ENCODE measurements at regions not wholly inside any gene's neighbourhood (a gene's known extent, or its start where the extent isn't known, plus 50 kb on each side); places are given as distances from the start of the nearest gene placed in this dataset.
"Not testable (repeated sequence)": the region's sequence is repeated elsewhere in the genome, so short reads cannot be mapped to it uniquely, and the experiment has no call there.

DNA sequence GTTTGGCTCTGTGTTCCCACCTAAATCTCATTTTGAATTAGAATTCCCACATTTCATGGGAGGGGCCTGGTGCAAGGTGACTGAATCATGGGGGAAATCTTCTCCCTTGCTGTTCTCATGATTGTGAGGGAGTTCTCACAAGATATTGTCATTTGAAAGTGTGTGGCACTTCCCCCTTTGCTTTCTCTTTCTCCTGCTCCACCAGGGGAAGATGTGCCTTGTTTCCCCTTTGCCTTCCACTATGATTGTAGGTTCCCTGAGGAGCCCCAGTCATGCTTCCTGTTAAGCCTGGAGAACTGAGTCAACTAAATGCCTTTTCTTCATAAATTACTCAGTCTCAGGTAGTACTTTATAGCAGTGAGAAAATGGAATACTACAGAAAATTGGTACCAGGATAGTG, 157.2 kb upstream of the TPRG1 start:
- ATAC-seq: no peak
- no peaks in the 10 kb centered on the region for H3K27me3 ChIP-seq
- H3K4me3 ChIP-seq: no peak overlapping the region
- intact Hi-C loops (cut with DNase I): no loop called here
- no peak overlapping the region for H3K27ac ChIP-seq
- DNase-seq: no peak
- TF ChIP-seq, protein P1, sequence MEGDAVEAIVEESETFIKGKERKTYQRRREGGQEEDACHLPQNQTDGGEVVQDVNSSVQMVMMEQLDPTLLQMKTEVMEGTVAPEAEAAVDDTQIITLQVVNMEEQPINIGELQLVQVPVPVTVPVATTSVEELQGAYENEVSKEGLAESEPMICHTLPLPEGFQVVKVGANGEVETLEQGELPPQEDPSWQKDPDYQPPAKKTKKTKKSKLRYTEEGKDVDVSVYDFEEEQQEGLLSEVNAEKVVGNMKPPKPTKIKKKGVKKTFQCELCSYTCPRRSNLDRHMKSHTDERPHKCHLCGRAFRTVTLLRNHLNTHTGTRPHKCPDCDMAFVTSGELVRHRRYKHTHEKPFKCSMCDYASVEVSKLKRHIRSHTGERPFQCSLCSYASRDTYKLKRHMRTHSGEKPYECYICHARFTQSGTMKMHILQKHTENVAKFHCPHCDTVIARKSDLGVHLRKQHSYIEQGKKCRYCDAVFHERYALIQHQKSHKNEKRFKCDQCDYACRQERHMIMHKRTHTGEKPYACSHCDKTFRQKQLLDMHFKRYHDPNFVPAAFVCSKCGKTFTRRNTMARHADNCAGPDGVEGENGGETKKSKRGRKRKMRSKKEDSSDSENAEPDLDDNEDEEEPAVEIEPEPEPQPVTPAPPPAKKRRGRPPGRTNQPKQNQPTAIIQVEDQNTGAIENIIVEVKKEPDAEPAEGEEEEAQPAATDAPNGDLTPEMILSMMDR (IDR thresholded peaks at IDR 0.05): no peak
- TF ChIP-seq POLR2A (IDR thresholded peaks at IDR 0.05): no peak
- H3K36me3 ChIP-seq: no peaks in the 10 kb centered on the region
- H3K4me1 ChIP-seq: no peaks in the 10 kb centered on the region
- H3K9me3 ChIP-seq: peaks cover 0 to 19% (median 0%) of the 10 kb centered on the region in 12 donors

DNA sequence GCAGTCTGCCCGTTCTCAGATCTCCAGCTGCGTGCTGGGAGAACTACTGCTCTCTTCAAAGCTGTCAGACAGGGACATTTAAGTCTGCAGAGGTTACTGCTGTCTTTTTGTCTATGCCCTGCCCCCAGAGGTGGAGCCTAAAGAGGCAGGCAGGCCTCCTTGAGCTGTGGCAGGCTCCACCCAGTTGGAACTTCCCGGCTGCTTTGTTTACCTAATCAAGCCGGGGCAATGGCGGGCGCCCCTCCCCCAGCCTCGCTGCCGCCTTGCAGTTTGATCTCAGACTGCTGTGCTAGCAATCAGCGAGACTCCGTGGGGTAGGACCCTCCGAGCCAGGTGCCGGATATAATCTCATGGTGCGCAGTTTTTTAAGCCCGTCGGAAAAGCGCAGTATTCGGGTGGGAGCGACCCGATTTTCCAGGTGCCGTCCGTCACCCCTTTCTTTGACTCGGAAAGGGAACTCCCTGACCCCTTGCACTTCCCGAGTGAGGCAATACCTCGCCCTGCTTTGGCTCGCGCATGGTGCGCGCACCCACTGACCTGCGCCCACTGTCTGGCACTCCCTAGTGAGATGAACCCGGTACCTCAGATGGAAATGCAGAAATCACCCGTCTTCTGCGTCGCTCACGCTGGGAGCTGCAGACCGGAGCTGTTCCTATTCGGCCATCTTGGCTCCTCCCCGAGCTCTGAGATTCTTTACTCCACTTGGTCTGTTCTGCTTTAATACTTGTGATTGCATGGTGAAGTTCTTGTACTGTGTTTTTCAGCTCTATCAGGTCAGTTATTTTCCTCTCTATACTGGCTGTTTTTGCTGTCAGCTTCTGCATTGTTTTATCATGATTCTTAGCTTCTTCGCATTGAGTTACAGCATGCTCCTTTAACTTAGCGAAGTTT, 148.9 kb upstream of the TPRG1 start:
- intact Hi-C loops (cut with DNase I); DNase-seq; H3K4me1 ChIP-seq; H3K27ac ChIP-seq; H3K36me3 ChIP-seq; ATAC-seq; H3K27me3 ChIP-seq; H3K9me3 ChIP-seq: not testable (repeated sequence)
- WGBS, 4 donors: 75 to 84% (median 78%) methylated on average over 34 to 37 of the region's 39 CpGs
- H3K4me3 ChIP-seq: peak overlapping the region in 1 of 12 donors; percentile 5

DNA sequence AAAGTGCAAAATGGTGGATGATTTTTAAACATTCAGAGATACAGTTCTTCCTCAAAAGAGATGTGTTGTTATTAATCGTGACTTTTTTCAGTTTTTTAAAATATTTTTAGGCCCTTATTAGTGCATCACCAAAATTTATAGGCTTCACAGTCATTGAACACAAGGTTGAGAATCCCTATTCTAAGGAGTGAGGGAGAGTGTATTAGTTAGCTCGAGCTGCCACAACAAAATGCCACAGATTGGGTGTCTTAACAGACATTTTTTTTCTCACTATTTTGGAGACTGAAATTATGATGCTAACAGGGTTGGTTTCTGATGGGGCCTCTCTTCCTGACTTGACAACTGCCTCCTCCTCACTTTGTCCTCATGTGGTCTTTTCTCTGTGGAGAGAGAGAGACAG, 145.9 kb upstream of the TPRG1 start:
- no peaks in the 10 kb centered on the region for H3K9me3 ChIP-seq
- H3K27me3 ChIP-seq: no peaks in the 10 kb centered on the region
- DNase-seq (no peak), ATAC-seq (no peak)
- H3K4me3 ChIP-seq: no peak overlapping the region
- TF ChIP-seq, protein P1 (IDR thresholded peaks at IDR 0.05): no peak
- TF ChIP-seq POLR2A (IDR thresholded peaks at IDR 0.05): no peak
- WGBS, 4 donors: 80 to 89% (median 87%) methylated on average over 2 of the region's 2 CpGs
- intact Hi-C loops (cut with DNase I): no loop called here
- no peak overlapping the region for H3K27ac ChIP-seq
- H3K4me1 ChIP-seq: no peaks in the 10 kb centered on the region
- H3K36me3 ChIP-seq: no peaks in the 10 kb centered on the region

DNA sequence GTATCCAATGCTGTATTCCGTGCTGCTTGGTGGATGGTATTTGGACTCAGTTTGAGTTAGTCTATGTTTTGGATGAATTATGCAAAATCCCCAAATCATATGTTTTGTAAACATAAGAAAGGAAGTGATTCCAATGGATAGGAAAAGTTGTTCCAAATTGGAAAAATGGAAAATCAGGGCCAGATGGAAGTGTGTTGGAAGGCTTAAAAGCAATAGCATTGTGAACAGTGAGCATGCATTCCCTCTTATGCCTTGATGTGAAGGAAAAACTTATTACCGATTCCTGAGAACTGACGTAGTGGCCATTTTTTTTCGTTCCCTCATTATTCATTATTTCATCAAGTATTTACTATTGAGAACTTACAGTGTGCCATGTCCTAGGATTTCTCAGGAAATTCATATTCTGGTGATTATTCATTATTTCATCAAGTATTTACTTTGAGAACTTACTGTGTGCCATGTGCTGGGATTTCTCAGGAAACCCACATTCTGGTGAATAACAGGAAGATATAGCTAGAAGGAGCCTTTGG, 144.1 kb upstream of the TPRG1 start:
- Histone ChIP-seq H3K36me3 (no peaks in the 10 kb centered on the region), H3K27me3 (no peaks in the 10 kb centered on the region), H3K9me3 (no peaks in the 10 kb centered on the region), H3K27ac (no peak overlapping the region), H3K4me3 (no peak overlapping the region), H3K4me1 (no peaks in the 10 kb centered on the region)
- ATAC-seq (no peak), DNase-seq (no peak)
- 91 to 96% (median 93%) methylated on average over 4 of the region's 4 CpGs for WGBS, 4 donors
- intact Hi-C loops (cut with DNase I): no loop called here
- no peak for TF ChIP-seq POLR2A (IDR thresholded peaks at IDR 0.05)
- TF ChIP-seq, protein P1 (IDR thresholded peaks at IDR 0.05): no peak
